ENCODE measurements at regions not wholly inside any gene's neighbourhood (a gene's known extent, or its start where the extent isn't known, plus 50 kb on each side); places are given as distances from the start of the nearest gene placed in this dataset.

GRCh38 chr18:34003687-34004086, 221.0 kb downstream of the NOL4 start:
- no peaks in the 10 kb centered on the region for H3K4me1 Mint-ChIP-seq (ENCODE audit: low read depth)
- no peaks in the 10 kb centered on the region for H3K36me3 Mint-ChIP-seq (ENCODE audit: low read depth)
- no peak for DNase-seq
- H3K4me3 Mint-ChIP-seq = no peak overlapping the region
- CTCF ChIA-PET = no interaction called here
- intact Hi-C loops (cut with micrococcal nuclease) = no loop called here
- H3K27ac Mint-ChIP-seq = no peak overlapping the region
- H3K9me3 Mint-ChIP-seq = peaks cover 6% of the 10 kb centered on the region
- H3K27me3 Mint-ChIP-seq (ENCODE audit: low read depth) = no peaks in the 10 kb centered on the region

GRCh38 chr18:34002130-34002529, 222.6 kb downstream of the NOL4 start:
- no peaks in the 10 kb centered on the region for H3K4me1 Mint-ChIP-seq (ENCODE audit: low read depth)
- no peak for DNase-seq
- no peak overlapping the region for H3K4me3 Mint-ChIP-seq
- intact Hi-C loops (cut with micrococcal nuclease) = no loop called here
- H3K27ac Mint-ChIP-seq = no peak overlapping the region
- no peaks in the 10 kb centered on the region for H3K27me3 Mint-ChIP-seq (ENCODE audit: low read depth)
- CTCF ChIA-PET = no interaction called here
- H3K36me3 Mint-ChIP-seq (ENCODE audit: low read depth) = no peaks in the 10 kb centered on the region
- H3K9me3 Mint-ChIP-seq = peaks cover 4% of the 10 kb centered on the region

GRCh38 chr18:34001376-34001775, 223.3 kb downstream of the NOL4 start:
- CTCF ChIA-PET = no interaction called here
- DNase-seq = no peak
- no peak overlapping the region for H3K4me3 Mint-ChIP-seq
- H3K27ac Mint-ChIP-seq = no peak overlapping the region
- no peaks in the 10 kb centered on the region for H3K36me3 Mint-ChIP-seq (ENCODE audit: low read depth)
- intact Hi-C loops (cut with micrococcal nuclease) = no loop called here
- H3K27me3 Mint-ChIP-seq (ENCODE audit: low read depth) = no peaks in the 10 kb centered on the region
- no peaks in the 10 kb centered on the region for H3K4me1 Mint-ChIP-seq (ENCODE audit: low read depth)
- H3K9me3 Mint-ChIP-seq = peaks cover 4% of the 10 kb centered on the region

GRCh38 chr18:33987206-33987605, 237.5 kb downstream of the NOL4 start:
- Mint-ChIP-seq H3K4me3 (no peak overlapping the region), H3K4me1 (ENCODE audit: low read depth) (no peaks in the 10 kb centered on the region), H3K27ac (no peak overlapping the region), H3K9me3 (peaks cover 8% of the 10 kb centered on the region), H3K27me3 (ENCODE audit: low read depth) (no peaks in the 10 kb centered on the region), H3K36me3 (ENCODE audit: low read depth) (no peaks in the 10 kb centered on the region)
- intact Hi-C loops (cut with micrococcal nuclease) = no loop called here
- no peak for DNase-seq
- CTCF ChIA-PET = no interaction called here

- H3K36me3 Mint-ChIP-seq (ENCODE audit: low read depth) = no peaks in the 10 kb centered on the region
- no peaks in the 10 kb centered on the region for H3K4me1 Mint-ChIP-seq (ENCODE audit: low read depth)
- intact Hi-C loops (cut with micrococcal nuclease) = no loop called here
- no peak overlapping the region for H3K4me3 Mint-ChIP-seq
- no peaks in the 10 kb centered on the region for H3K27me3 Mint-ChIP-seq (ENCODE audit: low read depth)
- H3K9me3 Mint-ChIP-seq = peaks cover 7% of the 10 kb centered on the region
- CTCF ChIA-PET = no interaction called here
- DNase-seq = no peak
- no peak overlapping the region for H3K27ac Mint-ChIP-seq
Measured at GRCh38 chr18:33983126-33983525, 241.6 kb downstream of the NOL4 start.

GRCh38 chr18:33960417-33960816, 264.3 kb downstream of the NOL4 start:
- DNase-seq = no peak
- CTCF ChIA-PET = no interaction called here
- no peak overlapping the region for H3K4me3 Mint-ChIP-seq
- H3K36me3 Mint-ChIP-seq (ENCODE audit: low read depth) = no peaks in the 10 kb centered on the region
- no peaks in the 10 kb centered on the region for H3K4me1 Mint-ChIP-seq (ENCODE audit: low read depth)
- intact Hi-C loops (cut with micrococcal nuclease) = no loop called here
- peaks cover 7% of the 10 kb centered on the region for H3K9me3 Mint-ChIP-seq
- no peaks in the 10 kb centered on the region for H3K27me3 Mint-ChIP-seq (ENCODE audit: low read depth)
- no peak overlapping the region for H3K27ac Mint-ChIP-seq

GRCh38 chr18:33959609-33960008, 265.1 kb downstream of the NOL4 start:
- Mint-ChIP-seq H3K27me3 (ENCODE audit: low read depth) (no peaks in the 10 kb centered on the region), H3K9me3 (peaks cover 7% of the 10 kb centered on the region), H3K4me1 (ENCODE audit: low read depth) (no peaks in the 10 kb centered on the region), H3K27ac (no peak overlapping the region), H3K36me3 (ENCODE audit: low read depth) (no peaks in the 10 kb centered on the region), H3K4me3 (no peak overlapping the region)
- no peak for DNase-seq
- CTCF ChIA-PET = interaction anchor here (0.8 kb wide), 1 partner anchor 18 kb away, joined by 3 read pairs; no protein-coding TSS in a partner anchor
- intact Hi-C loops (cut with micrococcal nuclease) = no loop called here

- intact Hi-C loops (cut with micrococcal nuclease) = no loop called here
- no peak overlapping the region for H3K27ac Mint-ChIP-seq
- CTCF ChIA-PET = no interaction called here
Measured at GRCh38 chr18:33957707-33958106, 267.0 kb downstream of the NOL4 start.

GRCh38 chr18:33951031-33951430, 273.7 kb downstream of the NOL4 start:
- intact Hi-C loops (cut with micrococcal nuclease) = no loop called here
- Mint-ChIP-seq H3K27me3 (ENCODE audit: low read depth) (no peaks in the 10 kb centered on the region), H3K4me1 (ENCODE audit: low read depth) (no peaks in the 10 kb centered on the region), H3K36me3 (ENCODE audit: low read depth) (no peaks in the 10 kb centered on the region), H3K9me3 (no peaks in the 10 kb centered on the region), H3K4me3 (no peak overlapping the region), H3K27ac (no peak overlapping the region)
- CTCF ChIA-PET = no interaction called here
- no peak for DNase-seq

More at GRCh38 chr18:33957707-33958106, 267.0 kb downstream of the NOL4 start:
- no peak overlapping the region for H3K4me3 Mint-ChIP-seq
- H3K36me3 Mint-ChIP-seq (ENCODE audit: low read depth) = no peaks in the 10 kb centered on the region
- no peaks in the 10 kb centered on the region for H3K27me3 Mint-ChIP-seq (ENCODE audit: low read depth)
- peaks cover 7% of the 10 kb centered on the region for H3K9me3 Mint-ChIP-seq
- DNase-seq = no peak
- no peaks in the 10 kb centered on the region for H3K4me1 Mint-ChIP-seq (ENCODE audit: low read depth)

GRCh38 chr18:33946336-33946735, 278.4 kb downstream of the NOL4 start:
- no peaks in the 10 kb centered on the region for H3K27me3 Mint-ChIP-seq (ENCODE audit: low read depth)
- no peaks in the 10 kb centered on the region for H3K9me3 Mint-ChIP-seq

GRCh38 chr18:33944493-33944892, 280.2 kb downstream of the NOL4 start:
- CTCF ChIA-PET = no interaction called here
- peaks cover 6% of the 10 kb centered on the region for H3K9me3 Mint-ChIP-seq
- H3K27ac Mint-ChIP-seq = no peak overlapping the region
- intact Hi-C loops (cut with micrococcal nuclease) = no loop called here
- no peak for DNase-seq
- H3K4me3 Mint-ChIP-seq = no peak overlapping the region
- no peaks in the 10 kb centered on the region for H3K36me3 Mint-ChIP-seq (ENCODE audit: low read depth)
- no peaks in the 10 kb centered on the region for H3K4me1 Mint-ChIP-seq (ENCODE audit: low read depth)
- H3K27me3 Mint-ChIP-seq (ENCODE audit: low read depth) = no peaks in the 10 kb centered on the region

More at GRCh38 chr18:33946336-33946735, 278.4 kb downstream of the NOL4 start:
- no peak overlapping the region for H3K27ac Mint-ChIP-seq
- intact Hi-C loops (cut with micrococcal nuclease) = no loop called here
- CTCF ChIA-PET = no interaction called here
- H3K36me3 Mint-ChIP-seq (ENCODE audit: low read depth) = no peaks in the 10 kb centered on the region
- no peak overlapping the region for H3K4me3 Mint-ChIP-seq
- H3K4me1 Mint-ChIP-seq (ENCODE audit: low read depth) = no peaks in the 10 kb centered on the region
- DNase-seq = no peak

- intact Hi-C loops (cut with micrococcal nuclease) = no loop called here
- no peak overlapping the region for H3K4me3 Mint-ChIP-seq
- CTCF ChIA-PET = no interaction called here
- no peak for DNase-seq
- H3K36me3 Mint-ChIP-seq (ENCODE audit: low read depth) = no peaks in the 10 kb centered on the region
- no peak overlapping the region for H3K27ac Mint-ChIP-seq
- no peaks in the 10 kb centered on the region for H3K27me3 Mint-ChIP-seq (ENCODE audit: low read depth)
- H3K9me3 Mint-ChIP-seq = peaks cover 9% of the 10 kb centered on the region
- H3K4me1 Mint-ChIP-seq (ENCODE audit: low read depth) = no peaks in the 10 kb centered on the region
Measured at GRCh38 chr18:33937270-33937816, 287.4 kb downstream of the NOL4 start.

GRCh38 chr18:33934258-33934657, 290.5 kb downstream of the NOL4 start:
- intact Hi-C loops (cut with micrococcal nuclease) = no loop called here
- Mint-ChIP-seq H3K9me3 (peaks cover 3% of the 10 kb centered on the region), H3K4me1 (ENCODE audit: low read depth) (no peaks in the 10 kb centered on the region), H3K36me3 (ENCODE audit: low read depth) (no peaks in the 10 kb centered on the region), H3K27me3 (ENCODE audit: low read depth) (no peaks in the 10 kb centered on the region), H3K27ac (no peak overlapping the region), H3K4me3 (no peak overlapping the region)
- DNase-seq = no peak
- CTCF ChIA-PET = no interaction called here

GRCh38 chr18:33928231-33928630, 296.5 kb downstream of the NOL4 start:
- no peak for DNase-seq
- no peaks in the 10 kb centered on the region for H3K4me1 Mint-ChIP-seq (ENCODE audit: low read depth)
- H3K36me3 Mint-ChIP-seq (ENCODE audit: low read depth) = no peaks in the 10 kb centered on the region
- H3K27me3 Mint-ChIP-seq (ENCODE audit: low read depth) = no peaks in the 10 kb centered on the region
- H3K9me3 Mint-ChIP-seq = peaks cover 1% of the 10 kb centered on the region
- CTCF ChIA-PET = no interaction called here
- intact Hi-C loops (cut with micrococcal nuclease) = no loop called here
- H3K4me3 Mint-ChIP-seq = no peak overlapping the region
- no peak overlapping the region for H3K27ac Mint-ChIP-seq

Measured in activated naive CD4-positive, alpha-beta T cell treated with anti-CD3 and anti-CD28 coated beads for 36 hours (primary cell).